ENCODE measurements at regions not wholly inside any gene's neighbourhood (a gene's known extent, or its start where the extent isn't known, plus 50 kb on each side); places are given as distances from the start of the nearest gene placed in this dataset.
"Not testable (repeated sequence)": the region's sequence is repeated elsewhere in the genome, so short reads cannot be mapped to it uniquely, and the experiment has no call there.

DNA sequence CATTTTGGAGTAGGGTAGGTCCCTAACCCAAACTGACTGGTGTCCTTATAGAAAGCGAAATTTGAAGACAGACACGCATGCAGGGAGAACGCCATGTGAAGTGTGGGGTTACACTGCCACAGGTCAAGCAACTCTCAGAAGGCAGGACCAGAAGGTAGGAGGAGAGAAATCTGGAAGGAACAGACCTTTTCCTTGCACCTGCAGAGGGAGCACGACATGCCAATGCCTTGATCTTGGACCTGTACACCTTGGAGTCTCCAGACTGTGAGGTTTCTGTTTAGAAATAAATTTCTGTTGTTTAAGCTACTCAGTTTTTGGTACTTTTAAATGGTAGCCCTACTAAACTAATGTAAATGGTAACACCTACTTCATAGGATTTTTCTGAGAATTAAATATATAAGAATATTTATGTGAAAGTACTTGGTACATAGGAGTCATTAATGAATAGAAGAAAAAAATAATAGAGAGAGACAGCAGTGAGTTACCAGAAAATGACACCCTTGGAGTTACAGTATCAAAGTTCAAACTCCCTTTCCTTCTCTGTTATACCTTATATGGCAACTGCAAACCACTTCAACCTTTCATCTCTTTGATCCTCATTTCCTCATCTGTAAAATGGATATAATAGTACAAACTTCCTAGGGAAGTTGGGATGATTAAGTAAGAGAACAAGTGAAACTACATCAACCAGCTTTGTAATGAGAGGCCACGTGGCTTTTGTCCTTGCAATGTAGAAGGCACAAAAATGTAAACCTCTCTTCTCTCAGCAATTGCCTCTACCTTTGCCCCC is 184.9 kb upstream of the PARD3B start:
- DNase-seq (ENCODE audit: low read depth) = no peak

GRCh38 chr2:204361738-204362137 is 183.5 kb upstream of the PARD3B start:
- no peak for DNase-seq (ENCODE audit: low read depth)

GRCh38 chr2:204362581-204362980 is 182.7 kb upstream of the PARD3B start:
- DNase-seq (ENCODE audit: low read depth) = no peak

DNA sequence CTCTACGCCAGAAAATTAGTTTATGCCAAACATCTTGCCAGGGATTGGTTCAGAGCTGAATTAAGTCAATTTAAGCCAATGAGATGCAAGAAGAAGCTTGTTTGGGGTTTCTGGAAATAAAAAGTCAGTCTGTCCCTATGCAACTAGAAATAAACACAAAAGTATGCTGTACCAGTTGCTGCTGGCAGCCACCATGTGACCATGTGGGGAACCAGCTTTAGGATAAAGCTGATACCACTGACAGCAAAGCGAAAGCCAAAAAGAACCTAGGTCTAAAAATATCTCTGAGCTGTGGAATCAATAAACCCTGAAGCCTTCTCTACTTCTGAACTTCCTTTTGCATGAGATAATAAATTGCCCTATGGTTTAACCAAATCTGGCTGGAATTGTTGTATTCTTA is 181.8 kb upstream of the PARD3B start:
- no peak for DNase-seq (ENCODE audit: low read depth)

GRCh38 chr2:204364860-204365535 is 180.3 kb upstream of the PARD3B start:
- DNase-seq (ENCODE audit: low read depth) = no peak

DNA sequence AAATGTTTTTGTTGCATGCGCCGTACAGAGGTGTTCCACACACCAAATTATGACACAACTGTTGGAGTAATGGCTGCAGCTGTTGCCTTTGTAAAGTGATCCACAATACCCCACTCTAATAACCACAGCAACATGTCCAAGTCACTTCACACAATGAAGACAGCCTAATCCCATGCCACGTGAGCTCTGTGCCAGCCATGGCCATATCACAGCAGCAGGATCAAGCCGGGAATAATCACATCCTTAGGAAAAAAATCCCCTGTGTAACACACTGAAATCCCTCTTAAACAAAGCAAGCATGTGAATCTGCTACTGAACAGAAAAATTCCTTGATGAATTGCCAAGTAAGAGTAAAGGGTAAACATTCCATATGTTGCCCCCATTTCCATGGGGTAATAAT is 179.5 kb upstream of the PARD3B start:
- no peak for DNase-seq (ENCODE audit: low read depth)

GRCh38 chr2:204367466-204367865 is 177.8 kb upstream of the PARD3B start:
- DNase-seq (ENCODE audit: low read depth) = no peak

DNA sequence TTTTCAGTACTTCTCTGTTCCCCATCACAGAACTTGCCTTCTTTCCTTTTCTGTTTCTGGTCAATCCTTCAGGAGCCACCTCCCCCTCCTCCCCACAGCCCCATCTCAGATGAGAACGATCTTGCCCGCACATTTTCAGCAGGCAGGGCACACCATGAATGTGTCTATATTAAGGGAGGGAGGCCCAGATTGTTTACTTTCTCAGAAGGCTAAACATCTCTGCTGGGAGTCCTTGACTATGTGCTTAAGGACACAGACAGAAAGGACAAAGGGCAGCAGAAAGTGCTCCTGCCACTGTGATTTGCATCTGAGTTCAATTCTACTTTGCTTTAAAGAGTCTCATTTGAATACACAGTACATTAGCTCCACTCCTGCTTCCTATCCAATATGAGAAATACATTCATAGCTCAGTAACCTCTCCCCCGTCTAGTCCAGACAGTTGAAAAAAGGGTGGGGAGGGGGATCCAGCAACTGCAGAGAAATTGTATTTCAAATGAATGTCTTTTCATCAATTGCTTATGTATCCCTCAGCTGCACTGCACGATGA is 175.0 kb upstream of the PARD3B start:
- no peak for DNase-seq (ENCODE audit: low read depth)

DNA sequence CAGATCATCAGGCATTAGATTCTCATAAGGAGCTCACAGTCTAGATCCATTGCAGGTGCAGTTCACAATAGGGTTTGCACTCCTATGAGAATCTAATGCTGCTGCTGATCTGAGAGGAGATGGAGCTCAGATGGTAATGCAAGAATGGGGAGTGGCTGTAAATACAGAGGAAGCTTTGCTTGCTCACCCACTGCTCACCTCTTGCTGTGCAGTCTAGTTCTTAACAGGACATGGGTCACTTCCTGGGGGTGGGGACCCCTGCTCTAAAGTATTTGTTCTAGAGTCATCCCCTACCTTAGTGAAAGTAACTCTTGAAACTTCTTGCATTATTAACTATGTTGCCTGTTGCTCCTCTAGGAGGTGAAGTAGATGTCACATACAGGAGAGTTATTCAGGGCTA is 171.3 kb upstream of the PARD3B start:
- no peak for DNase-seq (ENCODE audit: low read depth)

DNA sequence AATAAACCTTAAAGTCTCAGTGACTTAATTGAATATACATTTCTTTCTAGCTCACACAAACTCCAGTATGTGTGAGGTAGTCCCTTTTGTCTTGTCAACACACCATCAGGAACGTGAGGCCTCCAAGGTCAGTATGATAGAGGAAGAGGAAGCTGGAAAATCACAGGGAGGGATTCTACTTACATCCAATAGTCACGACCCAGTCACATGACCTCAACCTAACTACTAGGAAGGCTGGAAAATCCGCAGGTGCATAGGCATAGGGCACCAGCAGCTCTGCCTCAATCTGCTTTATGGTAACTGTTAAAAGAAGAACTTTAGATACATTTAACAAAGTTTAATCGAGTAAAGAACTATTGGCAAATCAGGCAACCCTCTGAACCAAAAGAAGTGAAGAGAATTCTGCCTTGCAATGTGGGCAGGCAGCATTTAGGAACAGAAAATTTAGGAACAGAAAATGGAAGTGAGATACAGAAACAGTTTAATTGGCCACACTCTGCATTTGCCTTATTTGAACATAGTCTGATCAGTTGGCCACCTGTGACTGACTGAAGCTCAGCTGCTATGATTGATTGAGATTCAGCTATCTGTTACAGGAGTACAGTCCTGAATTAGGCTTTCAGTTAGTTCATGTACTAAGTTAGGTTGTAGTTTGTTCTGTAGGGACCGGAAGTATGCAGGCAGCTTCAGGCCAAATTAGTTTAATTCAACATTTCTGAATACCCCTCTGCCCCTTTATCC is 165.0 kb upstream of the PARD3B start:
- DNase-seq (ENCODE audit: low read depth) = no peak

- DNase-seq (ENCODE audit: low read depth) = no peak
Observed at GRCh38 chr2:204386668-204387067, 158.6 kb upstream of the PARD3B start.

- DNase-seq (ENCODE audit: low read depth) = no peak
Observed at GRCh38 chr2:204389120-204389519, 156.2 kb upstream of the PARD3B start.

- no peak for DNase-seq (ENCODE audit: low read depth)
Observed at GRCh38 chr2:204389856-204390255, 155.4 kb upstream of the PARD3B start.

GRCh38 chr2:204395539-204395938 is 149.7 kb upstream of the PARD3B start:
- no peak for DNase-seq (ENCODE audit: low read depth)

GRCh38 chr2:204401114-204401513 is 144.2 kb upstream of the PARD3B start:
- no peak for DNase-seq (ENCODE audit: low read depth)

- no peak for DNase-seq (ENCODE audit: low read depth)
Observed at GRCh38 chr2:204407204-204408014, 137.9 kb upstream of the PARD3B start.

DNA sequence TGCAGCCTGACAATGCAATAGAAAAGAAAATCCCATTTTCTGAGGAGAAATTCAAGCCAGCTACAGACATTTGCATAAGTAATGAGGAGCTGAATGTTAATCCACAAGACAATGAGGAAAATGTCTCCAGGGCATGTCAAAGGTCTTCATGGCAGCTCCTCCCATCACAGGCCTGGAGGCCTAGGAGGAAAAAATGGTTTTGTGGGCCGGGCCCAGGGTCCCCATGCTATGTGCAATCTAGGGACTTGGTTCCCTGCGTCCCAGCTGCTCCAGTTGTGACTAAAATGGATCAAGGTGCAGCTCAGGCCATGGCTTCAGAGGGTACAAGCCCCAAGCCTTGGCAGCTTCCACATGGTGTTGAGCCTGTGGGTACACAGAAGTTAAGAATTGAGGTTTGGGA is 132.5 kb upstream of the PARD3B start:
- not testable (repeated sequence) for DNase-seq (ENCODE audit: low read depth)

GRCh38 chr2:204415406-204416181 is 129.7 kb upstream of the PARD3B start:
- no peak for DNase-seq (ENCODE audit: low read depth)

GRCh38 chr2:204416236-204416635 is 129.0 kb upstream of the PARD3B start:
- no peak for DNase-seq (ENCODE audit: low read depth)

DNA sequence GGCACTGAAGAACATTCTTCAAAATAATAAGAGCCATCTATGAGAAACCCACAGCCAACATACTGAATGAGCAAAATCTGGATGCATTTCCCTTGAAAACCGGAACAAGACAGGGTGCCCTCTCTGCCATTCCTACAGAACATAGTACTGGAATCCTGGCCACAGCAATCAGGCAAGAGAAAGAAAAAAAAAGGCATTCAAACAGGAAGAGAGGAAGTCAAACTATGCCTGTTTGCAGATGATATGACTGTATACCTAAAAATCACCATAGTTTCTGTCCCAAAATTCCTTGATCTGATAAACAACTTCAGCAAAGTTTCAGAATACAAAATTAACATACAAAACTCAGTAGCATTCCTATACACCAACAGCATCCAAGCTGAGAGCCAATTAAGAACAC is 119.5 kb upstream of the PARD3B start:
- no peak for DNase-seq (ENCODE audit: low read depth)

- DNase-seq (ENCODE audit: low read depth) = no peak
Observed at GRCh38 chr2:204428675-204429074, 116.6 kb upstream of the PARD3B start.
